ENCODE measurements at regions not wholly inside any gene's neighbourhood (a gene's known extent, or its start where the extent isn't known, plus 50 kb on each side); places are given as distances from the start of the nearest gene placed in this dataset.

- H3K36me3 ChIP-seq (ENCODE audit: insufficient read depth, low read length) = no peaks in the 10 kb centered on the region
- H2AFZ ChIP-seq (ENCODE audit: low read length) = no peak overlapping the region
- H3F3A ChIP-seq (ENCODE audit: insufficient read depth, low read length) = no peaks in the 10 kb centered on the region
- H3K9me2 ChIP-seq (ENCODE audit: low read depth, low read length) = no peaks in the 10 kb centered on the region
- no peak overlapping the region for H3K9ac ChIP-seq (ENCODE audit: low read length)
- no peak overlapping the region for H3K27ac ChIP-seq (ENCODE audit: low read depth, low read length, poor library complexity, severe bottlenecking)
- H3K9me3 ChIP-seq (ENCODE audit: low read length) = no peaks in the 10 kb centered on the region
- H4K20me1 ChIP-seq (ENCODE audit: insufficient read depth, low read length) = no peaks in the 10 kb centered on the region
- no peak overlapping the region for H3K4me3 ChIP-seq (ENCODE audit: low read depth, low read length, poor library complexity, severe bottlenecking)
- H3K27me3 ChIP-seq (ENCODE audit: insufficient read depth, low read length) = no peaks in the 10 kb centered on the region
- no peak for TF ChIP-seq CTCF (IDR thresholded peaks at IDR 0.05; ENCODE audit: low read length)
- no peak for TF ChIP-seq EZH2 (IDR thresholded peaks at IDR 0.05; ENCODE audit: borderline replicate concordance, low read length)
- peaks cover 12% of the 10 kb centered on the region for H3K4me1 ChIP-seq (ENCODE audit: insufficient read depth, low read length, severe bottlenecking)
- H3K4me2 ChIP-seq (ENCODE audit: low read length) = no peak overlapping the region
- H3K79me2 ChIP-seq (ENCODE audit: insufficient read depth, low read length) = no peaks in the 10 kb centered on the region
Observed at GRCh38 chr6:11412616-11413015, 124.9 kb upstream of the TMEM170B start.

GRCh38 chr6:11412011-11412424 is 125.5 kb upstream of the TMEM170B start:
- H2AFZ ChIP-seq (ENCODE audit: low read length) = no peak overlapping the region
- H4K20me1 ChIP-seq (ENCODE audit: insufficient read depth, low read length) = no peaks in the 10 kb centered on the region

GRCh38 chr6:11411593-11411992 is 126.0 kb upstream of the TMEM170B start:
- TF ChIP-seq CTCF (IDR thresholded peaks at IDR 0.05; ENCODE audit: low read length) (no peak), EZH2 (IDR thresholded peaks at IDR 0.05; ENCODE audit: borderline replicate concordance, low read length) (no peak)
- H3K27me3 ChIP-seq (ENCODE audit: insufficient read depth, low read length) = no peaks in the 10 kb centered on the region
- no peaks in the 10 kb centered on the region for H3K79me2 ChIP-seq (ENCODE audit: insufficient read depth, low read length)
- no peaks in the 10 kb centered on the region for H3F3A ChIP-seq (ENCODE audit: insufficient read depth, low read length)
- H3K4me2 ChIP-seq (ENCODE audit: low read length) = no peak overlapping the region
- no peak overlapping the region for H2AFZ ChIP-seq (ENCODE audit: low read length)
- no peaks in the 10 kb centered on the region for H3K9me3 ChIP-seq (ENCODE audit: low read length)
- no peak overlapping the region for H3K9ac ChIP-seq (ENCODE audit: low read length)
- H3K4me1 ChIP-seq (ENCODE audit: insufficient read depth, low read length, severe bottlenecking) = peaks cover 12% of the 10 kb centered on the region
- H4K20me1 ChIP-seq (ENCODE audit: insufficient read depth, low read length) = no peaks in the 10 kb centered on the region
- no peaks in the 10 kb centered on the region for H3K9me2 ChIP-seq (ENCODE audit: low read depth, low read length)
- no peaks in the 10 kb centered on the region for H3K36me3 ChIP-seq (ENCODE audit: insufficient read depth, low read length)
- H3K4me3 ChIP-seq (ENCODE audit: low read depth, low read length, poor library complexity, severe bottlenecking) = no peak overlapping the region
- no peak overlapping the region for H3K27ac ChIP-seq (ENCODE audit: low read depth, low read length, poor library complexity, severe bottlenecking)

More at GRCh38 chr6:11412011-11412424, 125.5 kb upstream of the TMEM170B start:
- H3K27me3 ChIP-seq (ENCODE audit: insufficient read depth, low read length) = no peaks in the 10 kb centered on the region
- no peaks in the 10 kb centered on the region for H3F3A ChIP-seq (ENCODE audit: insufficient read depth, low read length)
- peaks cover 12% of the 10 kb centered on the region for H3K4me1 ChIP-seq (ENCODE audit: insufficient read depth, low read length, severe bottlenecking)
- H3K9ac ChIP-seq (ENCODE audit: low read length) = no peak overlapping the region
- H3K36me3 ChIP-seq (ENCODE audit: insufficient read depth, low read length) = no peaks in the 10 kb centered on the region
- no peak overlapping the region for H3K27ac ChIP-seq (ENCODE audit: low read depth, low read length, poor library complexity, severe bottlenecking)
- H3K9me3 ChIP-seq (ENCODE audit: low read length) = no peaks in the 10 kb centered on the region
- TF ChIP-seq EZH2 (IDR thresholded peaks at IDR 0.05; ENCODE audit: borderline replicate concordance, low read length) (no peak), CTCF (IDR thresholded peaks at IDR 0.05; ENCODE audit: low read length) (no peak)
- no peak overlapping the region for H3K4me3 ChIP-seq (ENCODE audit: low read depth, low read length, poor library complexity, severe bottlenecking)
- H3K79me2 ChIP-seq (ENCODE audit: insufficient read depth, low read length) = no peaks in the 10 kb centered on the region
- no peak overlapping the region for H3K4me2 ChIP-seq (ENCODE audit: low read length)
- H3K9me2 ChIP-seq (ENCODE audit: low read depth, low read length) = no peaks in the 10 kb centered on the region
